HepG2 (cell line): ENCODE measurements at regions not wholly inside any gene's neighbourhood (a gene's known extent, or its start where the extent isn't known, plus 50 kb on each side); places are given as distances from the start of the nearest gene placed in this dataset.

Experiments
- ATAC-seq: fragments of 200-7000 bp; cut with Tn5 transposase; 3 replicates; pipeline ENCODE4 v1.9.1; 2020; ENCODE audit warnings: mild to moderate bottlenecking, moderate library complexity
- BruUV-seq: library from RNA; stranded (reverse); fragments of 400-500 nt; replicated peaks from 2 replicates; lab custom pipeline; 2021; lab: Mats Ljungman, UMichigan
- CTCF ChIA-PET: fragments of 300-600 bp; formaldehyde crosslinking; extraction: SDS; loops from one replicate; lab custom pipeline; 2021; ENCODE audit warnings: low total read pairs, inconsistent platforms, low intra/inter-chr PET ratio; lab: Yijun Ruan, JAX
- POLR2A ChIA-PET: fragments of 350-600 bp; sonication (Branson Sonifier 250); formaldehyde crosslinking; loops from one replicate; lab custom pipeline; 2020; ENCODE audit warnings: antibody characterized with exemption, inconsistent platforms; lab: Yijun Ruan, JAX
- DNase-seq: peaks from one replicate; pipeline ENCODE4 v3.0.0-alpha.2; 2015; ENCODE audit warnings: low spot score
- FAIRE-seq: peaks from 3 replicates; lab custom pipeline; 2011; peaks lifted over from hg19 to GRCh38; lab: Jason Lieb, UNC
- H2AFZ ChIP-seq: one replicate; pipeline ENCODE4 v1.6.1; 2011; ENCODE audit warnings: low read length, inconsistent platforms
- H3K27ac ChIP-seq: fragments of 300-600 bp; 3 replicates; pipeline ENCODE4 v1.8.0; 2011; ENCODE audit warnings: mixed run types, mild to moderate bottlenecking, mixed read lengths, low read length, inconsistent platforms; ENCODE audit not compliant: insufficient read depth; ENCODE audit errors: extremely low read length
- H3K27me3 ChIP-seq, 2 experiments: fragments of 200-600 bp in 1 of 2; 2 replicates in 1 of 2; 3 replicates in 1 of 2; pipeline versions ENCODE4 v1.6.0 to v1.8.0; 2011; ENCODE audit warnings: low read length in 2 of 2, mild to moderate bottlenecking in 2 of 2, moderate library complexity in 2 of 2, inconsistent platforms in 1 of 2; ENCODE audit not compliant: insufficient read depth in 2 of 2, control insufficient read depth in 1 of 2
- H3K36me3 ChIP-seq, 2 experiments: fragments of 200-600 bp in 1 of 2; replicated peaks in 1 of 2; 2 replicates in 1 of 2; 3 replicates in 1 of 2; pipeline versions ENCODE4 v1.5.1 to v1.8.0; 2011; ENCODE audit warnings: low read length in 2 of 2, inconsistent platforms in 1 of 2; ENCODE audit not compliant: insufficient read depth in 2 of 2, control insufficient read depth in 1 of 2
- H3K4me1 ChIP-seq: 2 replicates; pipeline ENCODE4 v1.5.1; 2012; ENCODE audit warnings: low read length, inconsistent platforms; ENCODE audit not compliant: insufficient read depth
- H3K4me2 ChIP-seq: 2 replicates; pipeline ENCODE4 v1.6.0; 2011; ENCODE audit warnings: low read depth, low read length, inconsistent platforms
- H3K4me3 ChIP-seq, 3 experiments: fragments of 200-600 bp in 1 of 3; sonication (generic), shearing (Covaris generic) in 1 of 3; replicated peaks in 1 of 3; 2 replicates each; pipeline ENCODE4 v1.5.1; 2011 to 2016; ENCODE audit warnings: low read length in 3 of 3, inconsistent platforms in 2 of 3, low read depth in 2 of 3, mild to moderate bottlenecking in 2 of 3, control low read depth in 1 of 3, mixed read lengths in 1 of 3; ENCODE audit not compliant: insufficient read depth in 1 of 3
- H3K79me2 ChIP-seq: one replicate; pipeline ENCODE4 v1.6.1; 2011; ENCODE audit warnings: low read length, inconsistent platforms; ENCODE audit not compliant: insufficient read depth
- H3K9ac ChIP-seq: 2 replicates; pipeline ENCODE4 v1.6.0; 2011; ENCODE audit warnings: mild to moderate bottlenecking, low read depth, low read length, inconsistent platforms; ENCODE audit not compliant: insufficient read depth
- H3K9me3 ChIP-seq: 2 replicates; pipeline ENCODE4 v1.5.1; 2012; ENCODE audit warnings: mild to moderate bottlenecking, low read length
- H4K20me1 ChIP-seq: 2 replicates; pipeline ENCODE4 v1.6.0; 2011; ENCODE audit warnings: inconsistent platforms, mild to moderate bottlenecking, low read length, moderate library complexity; ENCODE audit not compliant: insufficient read depth
- AKAP8 ChIP-seq: sonication (generic); formaldehyde crosslinking; IDR thresholded peaks from 2 replicates; pipeline ENCODE4 v1.5.1; 2020; ENCODE audit warnings: mild to moderate bottlenecking, missing genetic modification reagents
- ARNT2 ChIP-seq: sonication (generic); formaldehyde crosslinking; IDR thresholded peaks from 2 replicates; pipeline ENCODE4 v1.8.0; 2022; ENCODE audit warnings: mild to moderate bottlenecking, low read depth, missing genetic modification reagents, moderate library complexity
- FOXC1 ChIP-seq: sonication (generic); formaldehyde crosslinking; IDR thresholded peaks from 2 replicates; pipeline ENCODE4 v1.8.0; 2022; ENCODE audit warnings: mild to moderate bottlenecking, missing genetic modification reagents, borderline replicate concordance
- GPN1 ChIP-seq: sonication (generic); formaldehyde crosslinking; IDR thresholded peaks from 2 replicates; pipeline ENCODE4 v1.5.1; 2020; ENCODE audit warnings: missing genetic modification reagents, borderline replicate concordance
- HNRNPLL ChIP-seq: fragments of 200-400 bp; formaldehyde crosslinking; IDR thresholded peaks from 2 replicates; pipeline ENCODE4 v1.6.1; 2017; ENCODE audit warnings: mild to moderate bottlenecking, low read depth, low read length; ENCODE audit not compliant: poor library complexity, severe bottlenecking
- MATR3 ChIP-seq: sonication (generic); formaldehyde crosslinking; IDR thresholded peaks from 2 replicates; pipeline ENCODE4 v1.4.0; 2020; ENCODE audit warnings: missing genetic modification reagents
- MAZ ChIP-seq, 2 experiments: sonication (generic) in 1 of 2; formaldehyde crosslinking in 1 of 2; IDR thresholded peaks; 2 replicates each; pipeline versions ENCODE4 v1.5.0 to v1.6.1; 2012 to 2020; ENCODE audit warnings: low read depth in 2 of 2, mild to moderate bottlenecking in 2 of 2, borderline replicate concordance in 1 of 2, improper control_type of control experiment in 1 of 2, low read length in 1 of 2, missing genetic modification reagents in 1 of 2, moderate library complexity in 1 of 2
- MED13 ChIP-seq: sonication (generic); formaldehyde crosslinking; IDR thresholded peaks from 2 replicates; pipeline ENCODE4 v1.5.0; 2020; ENCODE audit warnings: missing genetic modification reagents
- MEIS2 ChIP-seq: sonication (generic); formaldehyde crosslinking; IDR thresholded peaks from 2 replicates; pipeline ENCODE4 v1.9.0; 2021; ENCODE audit warnings: mild to moderate bottlenecking, missing genetic modification reagents
- NFKBIZ ChIP-seq: IDR thresholded peaks from 2 replicates; pipeline ENCODE4 v1.6.1; 2018; ENCODE audit warnings: missing genetic modification reagents, missing compliant biosample characterization
- POLR2A ChIP-seq, 2 experiments: IDR thresholded peaks; 2 replicates each; pipeline ENCODE4 v1.6.1; 2011; ENCODE audit warnings: low read depth in 2 of 2, low read length in 2 of 2, mild to moderate bottlenecking in 1 of 2, moderate library complexity in 1 of 2; ENCODE audit not compliant: insufficient read depth in 1 of 2
- RFX1 ChIP-seq: fragments of 450-650 bp; IDR thresholded peaks from 2 replicates; pipeline ENCODE4 v1.6.1; 2017
- RXRB ChIP-seq: IDR thresholded peaks from 2 replicates; pipeline ENCODE4 v1.6.1; 2016; ENCODE audit warnings: borderline replicate concordance, missing genetic modification reagents, missing compliant biosample characterization
- ZNF260 ChIP-seq: sonication (generic); formaldehyde crosslinking; IDR thresholded peaks from 2 replicates; pipeline ENCODE4 v1.4.0; 2020; ENCODE audit warnings: missing genetic modification reagents, low read depth, mild to moderate bottlenecking, borderline replicate concordance
- ZNF761 ChIP-seq: sonication (generic); formaldehyde crosslinking; conservative IDR thresholded peaks from 2 replicates; pipeline ENCODE4 v1.4.0; 2020; ENCODE audit warnings: mild to moderate bottlenecking, missing genetic modification reagents
- ZNF777 ChIP-seq: sonication (generic); formaldehyde crosslinking; IDR thresholded peaks from 2 replicates; pipeline ENCODE4 v1.4.0; 2020; ENCODE audit warnings: missing genetic modification reagents
- WGBS: methylation state at CpG from one replicate; pipeline ENCODE4 v1.1.6; 2017; ENCODE audit warnings: low lambda C conversion rate; 5-methylcytosine and 5-hydroxymethylcytosine counted together
- in situ Hi-C: cut with HindIII; loops from 2 replicates; pipeline ENCODE4 v1.10.0; 2017; ENCODE audit warnings: low pct_unique_long_range_greater_than_20kb; ENCODE audit not compliant: extremely low pct_ligation_motif_present
- intact Hi-C: fragments of 100-400 bp; cut with micrococcal nuclease; formaldehyde crosslinking; loops from one replicate; pipeline ENCODE4 v1.10.0; 2022; ENCODE audit not compliant: unreplicated experiment
- TF ChIP-seq, protein P1 (sequence below): IDR thresholded peaks from 2 replicates; pipeline ENCODE4 v1.6.1; 2016

DNA sequence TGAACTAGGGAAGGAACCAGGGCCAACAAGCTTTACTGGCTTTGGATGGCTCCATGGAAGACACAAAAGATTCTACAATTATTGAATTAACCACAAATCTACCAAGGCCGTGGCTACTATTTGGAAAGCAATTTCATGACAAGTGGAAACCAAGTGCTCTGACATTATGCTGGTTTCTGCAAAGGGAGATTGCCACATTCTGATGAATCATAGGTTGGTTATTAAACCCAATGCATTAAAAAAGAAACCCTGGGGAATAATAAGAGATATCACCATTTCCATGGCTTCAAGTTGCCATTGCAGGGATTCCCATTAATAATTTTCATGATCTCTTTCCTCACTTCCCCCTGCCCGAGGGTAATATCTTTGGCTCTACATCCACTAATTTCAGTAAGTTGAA is 359.2 kb upstream of the NCAM2 start:
- Histone ChIP-seq H3K36me3 (no peaks in the 10 kb centered on the region), H3K27me3 (no peaks in the 10 kb centered on the region), H3K4me3 (no peak overlapping the region), H3K4me1 (no peaks in the 10 kb centered on the region), H4K20me1 (no peaks in the 10 kb centered on the region), H3K9ac (no peak overlapping the region), H3K4me2 (no peak overlapping the region), H2AFZ (no peak overlapping the region), H3K27ac (no peak overlapping the region), H3K79me2 (no peaks in the 10 kb centered on the region), H3K9me3 (peaks cover 76% of the 10 kb centered on the region)
- ATAC-seq (no peak), DNase-seq (no peak), FAIRE-seq (no peak)
- 3% methylated on average over 2 of the region's 2 CpGs for WGBS
- no peak for TF ChIP-seq MAZ (IDR thresholded peaks at IDR 0.05; ENCODE audit: borderline replicate concordance, low read depth, low read length)
- no peak for TF ChIP-seq MAZ (CRISPR knock-in tag; IDR thresholded peaks at IDR 0.05; ENCODE audit: low read depth)
- TF ChIP-seq HNRNPLL, result no peak
- TF ChIP-seq ZNF260, result no peak
- TF ChIP-seq MED13 (CRISPR knock-in tag), result no peak
- TF ChIP-seq FOXC1 (CRISPR knock-in tag), result no peak
- TF ChIP-seq ZNF761 (CRISPR knock-in tag), result no peak
- TF ChIP-seq POLR2A (IDR thresholded peaks at IDR 0.05; ENCODE audit: insufficient read depth in 1 of 2, low read depth in 2 of 2, low read length in 2 of 2), result no peak
- TF ChIP-seq ZNF777 (CRISPR knock-in tag), result no peak
- no peak for TF ChIP-seq GPN1
- no peak for TF ChIP-seq MEIS2 (CRISPR knock-in tag)
- TF ChIP-seq ARNT2 (CRISPR knock-in tag), result no peak
- TF ChIP-seq AKAP8 (CRISPR knock-in tag), result no peak
- TF ChIP-seq, protein P1, sequence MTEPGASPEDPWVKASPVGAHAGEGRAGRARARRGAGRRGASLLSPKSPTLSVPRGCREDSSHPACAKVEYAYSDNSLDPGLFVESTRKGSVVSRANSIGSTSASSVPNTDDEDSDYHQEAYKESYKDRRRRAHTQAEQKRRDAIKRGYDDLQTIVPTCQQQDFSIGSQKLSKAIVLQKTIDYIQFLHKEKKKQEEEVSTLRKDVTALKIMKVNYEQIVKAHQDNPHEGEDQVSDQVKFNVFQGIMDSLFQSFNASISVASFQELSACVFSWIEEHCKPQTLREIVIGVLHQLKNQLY, result no peak
- TF ChIP-seq RFX1, result no peak
- TF ChIP-seq RXRB (CRISPR knock-in tag), result no peak
- no peak for TF ChIP-seq MATR3 (CRISPR knock-in tag)
- no peak for TF ChIP-seq NFKBIZ (CRISPR knock-in tag)
- ChIA-PET POLR2A (no interaction called here), CTCF (no interaction called here)
- in situ Hi-C loops, result no loop called here
- BruUV-seq, result no TSS peak
- intact Hi-C loops, result no loop called here
